Heart right ventricle (tissue), 16 donors: ENCODE measurements at regions not wholly inside any gene's neighbourhood (a gene's known extent, or its start where the extent isn't known, plus 50 kb on each side); places are given as distances from the start of the nearest gene placed in this dataset.

Experiments
- ATAC-seq, 8 donors: fragments of 200-7000 bp; cut with Tn5 transposase; one replicate each; pipeline ENCODE4 v1.9.1; 2020; ENCODE audit warnings: mild to moderate bottlenecking in 8 of 8, moderate library complexity in 8 of 8, moderate number of reproducible peaks in 1 of 8
- DNase-seq, 2 donors: peaks; one replicate each; pipeline ENCODE4 v3.0.0-alpha.2; 2020
- H3K27ac ChIP-seq, 10 donors: fragments of 200-600 bp; sonication (generic) in 2 of 10; one replicate each; pipeline versions ENCODE4 v1.5.0 to v1.8.0; 2020 to 2022; ENCODE audit warnings: mild to moderate bottlenecking in 3 of 10
- H3K27me3 ChIP-seq, 7 donors: fragments of 200-600 bp; one replicate each; pipeline ENCODE4 v1.8.0; 2021 to 2022; ENCODE audit warnings: mild to moderate bottlenecking in 2 of 7
- H3K36me3 ChIP-seq, 9 donors: fragments of 200-600 bp; sonication (generic) in 1 of 9; one replicate each; pipeline versions ENCODE4 v1.5.0 to v1.8.0; 2020 to 2022; ENCODE audit warnings: mild to moderate bottlenecking in 2 of 9
- H3K4me1 ChIP-seq, 9 donors: fragments of 200-600 bp; sonication (generic) in 1 of 9; one replicate each; pipeline versions ENCODE4 v1.5.0 to v1.8.0; 2020 to 2022; ENCODE audit warnings: mild to moderate bottlenecking in 4 of 9
- H3K4me3 ChIP-seq, 10 donors: fragments of 200-600 bp; sonication (generic) in 2 of 10; one replicate each; pipeline versions ENCODE4 v1.5.0 to v1.8.0; 2020 to 2022; ENCODE audit warnings: mild to moderate bottlenecking in 7 of 10, moderate library complexity in 2 of 10
- H3K9me3 ChIP-seq, 11 donors: fragments of 200-600 bp in 10 of 11; sonication (generic) in 2 of 11; one replicate each; pipeline versions ENCODE4 v1.5.0 to v1.8.0; 2013 to 2022; ENCODE audit warnings: mild to moderate bottlenecking in 2 of 11, control low read depth in 1 of 11, moderate library complexity in 1 of 11
- WGBS, 2 donors: extraction: QIAGEN DNeasy Blood & Tissue Kit; methylation state at CpG; one replicate each; pipeline ENCODE4 v1.1.7; 2013; ENCODE audit warnings: inconsistent platforms in 1 of 2; 5-methylcytosine and 5-hydroxymethylcytosine counted together
- intact Hi-C, 10 donors: fragments of 100-400 bp; cut with DNase I; formaldehyde crosslinking; loops; one replicate each; pipeline versions ENCODE4 v1.11.1 to v1.14.2; 2022
- TF ChIP-seq, protein P1 (sequence below), 9 donors: fragments of 200-600 bp; sonication (generic) in 2 of 9; IDR thresholded peaks; one replicate each; pipeline versions ENCODE4 v1.5.0 to v1.8.0; 2021 to 2022; ENCODE audit warnings: antibody characterized with exemption in 9 of 9, mild to moderate bottlenecking in 5 of 9, moderate library complexity in 1 of 9
- donor health status: Arrhythmogenic right ventricular cardiomyopathy.
- donor health status: ischemic (EF 13 %, LVEDD 7.1; RV severe dilation, severe dysfunction).
- donor health status: healthy with polysubstance abuse.
- donor health status: DM: no; HTN: yes; CAD: no.
- donor health status: DM: no; HTN: no; CAD: no.
- donor health status: ischemic (EF 25% LVEDD 6.9; RV normal size, moderate dysfunction).
- donor health status: ischemic (EF 25% LVEDD 5.7; RV mildly dilated, moderate dysfunction).
- donor health status: healthy.
- donor health status: DM: yes; HTN: yes; CAD: no.
- donor health status: Ischemic cardiomyopathy.
- donor health status: ischemic (EF 35%, LVEDD 5.7; RV mildly dilated, moderate dysfunction).
- donor health status: nonischemic (EF 11% LVEDD 7.7; RV severe dilation, severe dysfunction).
- donor health status: DM: yes; HTN: yes; CAD: no.
- donor health status: PGD.
- donor health status: ischemic (EF 29% LVEDD 5.4; RV normal size, mild dysfunction).
- donor health status: nonischemic (EF 23%, LVEDD 6.1; RV moderate dilation, normal function).

DNA sequence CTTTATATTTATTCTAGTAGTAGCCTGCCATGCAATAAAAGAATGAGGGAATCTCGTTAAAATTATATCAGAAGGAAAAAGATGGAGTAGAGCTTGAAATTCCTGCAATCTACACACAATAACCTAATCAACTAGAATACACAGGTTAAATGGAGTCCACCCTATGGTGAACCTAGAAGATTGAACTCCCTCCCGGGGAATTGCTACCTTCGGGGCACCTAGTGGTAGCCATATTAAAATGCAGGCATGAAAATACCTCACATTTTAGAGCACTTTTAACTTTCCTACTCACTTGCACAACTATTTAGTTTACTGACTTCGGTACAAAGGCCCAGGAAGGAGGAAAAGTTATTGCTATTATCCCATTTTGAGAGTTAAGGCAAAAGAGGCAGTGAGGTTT, 174.5 kb downstream of the SS18 start:
- TF ChIP-seq, protein P1, sequence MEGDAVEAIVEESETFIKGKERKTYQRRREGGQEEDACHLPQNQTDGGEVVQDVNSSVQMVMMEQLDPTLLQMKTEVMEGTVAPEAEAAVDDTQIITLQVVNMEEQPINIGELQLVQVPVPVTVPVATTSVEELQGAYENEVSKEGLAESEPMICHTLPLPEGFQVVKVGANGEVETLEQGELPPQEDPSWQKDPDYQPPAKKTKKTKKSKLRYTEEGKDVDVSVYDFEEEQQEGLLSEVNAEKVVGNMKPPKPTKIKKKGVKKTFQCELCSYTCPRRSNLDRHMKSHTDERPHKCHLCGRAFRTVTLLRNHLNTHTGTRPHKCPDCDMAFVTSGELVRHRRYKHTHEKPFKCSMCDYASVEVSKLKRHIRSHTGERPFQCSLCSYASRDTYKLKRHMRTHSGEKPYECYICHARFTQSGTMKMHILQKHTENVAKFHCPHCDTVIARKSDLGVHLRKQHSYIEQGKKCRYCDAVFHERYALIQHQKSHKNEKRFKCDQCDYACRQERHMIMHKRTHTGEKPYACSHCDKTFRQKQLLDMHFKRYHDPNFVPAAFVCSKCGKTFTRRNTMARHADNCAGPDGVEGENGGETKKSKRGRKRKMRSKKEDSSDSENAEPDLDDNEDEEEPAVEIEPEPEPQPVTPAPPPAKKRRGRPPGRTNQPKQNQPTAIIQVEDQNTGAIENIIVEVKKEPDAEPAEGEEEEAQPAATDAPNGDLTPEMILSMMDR (IDR thresholded peaks at IDR 0.05): no peak
- Histone ChIP-seq H3K27ac (no peak overlapping the region), H3K4me3 (no peak overlapping the region), H3K27me3 (peaks cover 0 to 4% (median 0%) of the 10 kb centered on the region in 7 donors), H3K9me3 (no peaks in the 10 kb centered on the region), H3K4me1 (no peaks in the 10 kb centered on the region), H3K36me3 (no peaks in the 10 kb centered on the region)
- WGBS, 2 donors: 87 to 91% methylated on average over 4 of the region's 4 CpGs
- ATAC-seq: no peak
- intact Hi-C loops: no loop called here
- DNase-seq: no peak

DNA sequence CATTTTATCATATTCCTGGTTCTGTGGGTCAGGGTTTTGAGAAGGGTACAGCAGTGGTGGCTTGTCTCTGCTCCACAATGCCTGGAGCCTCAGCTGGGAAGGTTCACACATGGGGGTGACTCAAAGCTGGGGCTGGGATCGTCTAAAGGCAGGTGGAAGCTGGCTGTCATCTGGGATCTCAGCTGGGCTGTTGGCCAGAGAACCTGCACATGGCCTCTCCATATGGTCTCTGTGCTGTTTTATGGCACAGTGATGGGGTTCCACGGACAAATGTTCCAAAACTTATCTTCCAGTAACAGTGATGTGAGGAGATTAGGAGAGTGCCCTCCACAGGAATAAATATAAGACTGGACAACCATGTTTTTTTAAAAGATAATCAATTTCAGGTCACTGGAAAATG, 191.4 kb downstream of the SS18 start:
- no peaks in the 10 kb centered on the region for H3K4me1 ChIP-seq
- H3K4me3 ChIP-seq: no peak overlapping the region
- intact Hi-C loops: loop anchor here in 8 of 10 donors (5.0 to 10.0 kb wide), 3 partner anchors 1022 to 1304 kb away; no protein-coding TSS in a partner anchor
- H3K36me3 ChIP-seq: no peaks in the 10 kb centered on the region
- WGBS, 2 donors: 32 to 46% methylated on average over 2 of the region's 2 CpGs
- TF ChIP-seq, protein P1 (IDR thresholded peaks at IDR 0.05): no peak
- no peak overlapping the region for H3K27ac ChIP-seq
- no peak for ATAC-seq
- H3K27me3 ChIP-seq: peaks cover 0 to 5% (median 0%) of the 10 kb centered on the region in 7 donors
- peaks cover 0 to 12% (median 5%) of the 10 kb centered on the region in 11 donors for H3K9me3 ChIP-seq
- no peak for DNase-seq

DNA sequence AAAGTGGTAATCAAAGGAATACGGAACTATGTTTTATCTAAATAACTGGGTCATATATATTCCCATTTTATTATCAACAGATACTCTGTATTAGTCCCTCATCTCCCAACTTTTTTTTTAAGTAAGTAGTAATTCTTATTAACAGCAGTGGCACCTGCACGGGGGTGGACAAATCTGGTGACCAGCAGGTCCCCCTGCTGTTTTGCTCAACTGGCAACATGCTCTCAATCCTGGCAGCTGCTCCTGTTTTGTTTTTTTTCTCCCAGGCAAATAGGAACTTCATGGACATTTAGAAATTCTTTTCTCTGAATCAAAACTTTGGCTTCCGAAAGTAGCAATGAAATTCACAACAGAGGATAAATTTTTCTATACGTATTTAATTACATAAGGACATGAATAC, 193.5 kb downstream of the SS18 start:
- Histone ChIP-seq H3K36me3 (no peaks in the 10 kb centered on the region), H3K27ac (no peak overlapping the region), H3K4me3 (no peak overlapping the region), H3K27me3 (peaks cover 0 to 5% (median 0%) of the 10 kb centered on the region in 7 donors), H3K9me3 (peaks cover 0 to 12% (median 5%) of the 10 kb centered on the region in 11 donors), H3K4me1 (no peaks in the 10 kb centered on the region)
- TF ChIP-seq, protein P1 (IDR thresholded peaks at IDR 0.05): no peak
- intact Hi-C loops: loop anchor here in 8 of 10 donors (5.0 to 10.0 kb wide), 3 partner anchors 1020 to 1302 kb away; no protein-coding TSS in a partner anchor
- DNase-seq (no peak), ATAC-seq (no peak)
- WGBS, 2 donors: 78 to 88% methylated on average over 4 of the region's 4 CpGs

DNA sequence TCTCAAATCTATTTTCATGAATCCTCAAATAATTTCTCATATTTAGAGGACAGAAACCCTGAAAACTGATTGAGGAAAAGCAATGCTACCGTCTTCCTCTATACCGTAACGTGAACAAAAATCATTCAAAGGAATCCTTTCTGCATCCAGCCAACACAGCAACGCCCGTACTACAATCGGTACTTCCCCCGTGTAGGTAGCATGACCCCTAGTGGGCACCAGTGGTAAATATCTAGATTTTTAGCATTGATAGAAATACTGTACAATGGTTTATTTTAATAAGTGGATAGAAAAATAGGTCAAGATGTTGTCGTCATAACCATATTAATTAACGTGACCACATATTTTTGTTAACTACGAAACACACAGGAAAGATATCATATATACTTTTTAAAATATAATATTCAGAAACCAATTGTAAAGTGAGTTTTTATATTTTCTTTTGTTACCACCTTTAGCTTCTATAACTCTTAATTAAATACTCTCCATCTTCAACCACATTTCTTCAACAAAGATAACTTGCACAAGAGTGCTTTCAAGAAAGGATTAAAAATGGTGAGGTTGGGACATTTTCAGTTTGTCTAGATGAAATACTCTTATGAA, 194.1 kb downstream of the SS18 start:
- DNase-seq: peak in 1 of 2 donors; percentile 9
- 7 to 8% methylated on average over 10 of the region's 10 CpGs for WGBS, 2 donors
- H3K27me3 ChIP-seq: peaks cover 0 to 5% (median 0%) of the 10 kb centered on the region in 7 donors
- no peaks in the 10 kb centered on the region for H3K36me3 ChIP-seq
- H3K27ac ChIP-seq: no peak overlapping the region
- intact Hi-C loops: loop anchor here in 8 of 10 donors (5.0 to 10.0 kb wide), 3 partner anchors 1019 to 1301 kb away; no protein-coding TSS in a partner anchor
- H3K4me1 ChIP-seq: no peaks in the 10 kb centered on the region
- H3K9me3 ChIP-seq: peaks cover 0 to 12% (median 4%) of the 10 kb centered on the region in 11 donors
- TF ChIP-seq, protein P1 (IDR thresholded peaks at IDR 0.05): peak; percentile 61 to 80 (median 75)
- no peak for ATAC-seq
- no peak overlapping the region for H3K4me3 ChIP-seq
